NCI-H1694 treated with DMSO at 0.1 percent for 48 hours (cell line): ENCODE measurements at regions not wholly inside any gene's neighbourhood (a gene's known extent, or its start where the extent isn't known, plus 50 kb on each side); places are given as distances from the start of the nearest gene placed in this dataset.
"Not testable (repeated sequence)": the region's sequence is repeated elsewhere in the genome, so short reads cannot be mapped to it uniquely, and the experiment has no call there.

ENCODE experiments used
- DNase-seq: peaks from one replicate; lab custom pipeline; 2025; lab: John Stamatoyannopoulos, UW

- no peak for DNase-seq
Observed at GRCh38 chr7:113383638-113384037, 265.3 kb upstream of the SMIM30 start.

GRCh38 chr7:113379746-113380145 is 261.4 kb upstream of the SMIM30 start:
- DNase-seq: no peak

GRCh38 chr7:113374955-113375354 is 256.6 kb upstream of the SMIM30 start:
- DNase-seq: peak; percentile 43

GRCh38 chr7:113373863-113374262 is 255.5 kb upstream of the SMIM30 start:
- DNase-seq: no peak

- DNase-seq: no peak
Observed at GRCh38 chr7:113371416-113372043, 253.2 kb upstream of the SMIM30 start.

- peak; percentile 72 for DNase-seq
Observed at GRCh38 chr7:113370910-113371309, 252.6 kb upstream of the SMIM30 start.

- DNase-seq: peak; percentile 59
Observed at GRCh38 chr7:113368256-113368655, 249.9 kb upstream of the SMIM30 start.

- DNase-seq: peak; percentile 32
Observed at GRCh38 chr7:113367041-113367586, 248.8 kb upstream of the SMIM30 start.

- no peak for DNase-seq
Observed at GRCh38 chr7:113366122-113366521, 247.8 kb upstream of the SMIM30 start.

- DNase-seq: no peak
Observed at GRCh38 chr7:113349339-113349738, 231.0 kb upstream of the SMIM30 start.

- DNase-seq: no peak
Observed at GRCh38 chr7:113339661-113340060, 221.3 kb upstream of the SMIM30 start.

GRCh38 chr7:113338071-113338696 is 219.8 kb upstream of the SMIM30 start:
- DNase-seq: no peak

- not testable (repeated sequence) for DNase-seq
Observed at GRCh38 chr7:113336838-113337237, 218.5 kb upstream of the SMIM30 start.

GRCh38 chr7:113331155-113331898 is 213.0 kb upstream of the SMIM30 start:
- DNase-seq: no peak

GRCh38 chr7:113321201-113321600 is 202.8 kb upstream of the SMIM30 start:
- DNase-seq: no peak

GRCh38 chr7:113320419-113320818 is 202.1 kb upstream of the SMIM30 start:
- DNase-seq: no peak

- no peak for DNase-seq
Observed at GRCh38 chr7:113314594-113314993, 196.2 kb upstream of the SMIM30 start.

- no peak for DNase-seq
Observed at GRCh38 chr7:113308399-113308798, 190.0 kb upstream of the SMIM30 start.

GRCh38 chr7:113307147-113307546 is 188.8 kb upstream of the SMIM30 start:
- no peak for DNase-seq

- no peak for DNase-seq
Observed at GRCh38 chr7:113306302-113306701, 187.9 kb upstream of the SMIM30 start.

- no peak for DNase-seq
Observed at GRCh38 chr7:113304104-113304503, 185.8 kb upstream of the SMIM30 start.

GRCh38 chr7:113303388-113303787 is 185.0 kb upstream of the SMIM30 start:
- not testable (repeated sequence) for DNase-seq

- no peak for DNase-seq
Observed at GRCh38 chr7:113301983-113302382, 183.6 kb upstream of the SMIM30 start.
